KBM-7 (cell line): ENCODE measurements at regions not wholly inside any gene's neighbourhood (a gene's known extent, or its start where the extent isn't known, plus 50 kb on each side); places are given as distances from the start of the nearest gene placed in this dataset.

Experiments used
- DNase-seq: peaks from one replicate; pipeline ENCODE4 v3.0.0-alpha.2; 2015
- in situ Hi-C: fragments of 300-500 bp; cut with MboI; formaldehyde crosslinking; loops from 2 replicates; pipeline ENCODE4 v1.14.3; 2020; ENCODE audit warnings: low sequenced_read_pairs, low pct_unique_long_range_greater_than_20kb, mixed read lengths

- no peak for DNase-seq
- in situ Hi-C loops, result no loop called here
Measured at GRCh38 chr3:31166249-31166885, 271.9 kb upstream of the GADL1 start.

GRCh38 chr3:31167666-31168065 lies 273.2 kb upstream of the GADL1 start:
- in situ Hi-C loops, result no loop called here
- DNase-seq, result no peak

GRCh38 chr3:31170932-31171670 lies 276.6 kb upstream of the GADL1 start:
- in situ Hi-C loops, result no loop called here
- DNase-seq, result no peak

GRCh38 chr3:31172336-31172735 lies 277.9 kb upstream of the GADL1 start:
- in situ Hi-C loops, result no loop called here
- DNase-seq, result no peak

- in situ Hi-C loops, result no loop called here
- DNase-seq, result no peak
Measured at GRCh38 chr3:31173118-31173718, 278.8 kb upstream of the GADL1 start.

GRCh38 chr3:31174079-31174478 lies 279.6 kb upstream of the GADL1 start:
- in situ Hi-C loops, result no loop called here
- no peak for DNase-seq

- in situ Hi-C loops, result no loop called here
- no peak for DNase-seq
Measured at GRCh38 chr3:31176045-31176444, 281.6 kb upstream of the GADL1 start.

GRCh38 chr3:31178467-31178866 lies 284.0 kb upstream of the GADL1 start:
- peak; percentile 35 for DNase-seq
- in situ Hi-C loops, result no loop called here

- in situ Hi-C loops, result no loop called here
- no peak for DNase-seq
Measured at GRCh38 chr3:31179768-31180167, 285.3 kb upstream of the GADL1 start.

GRCh38 chr3:31180274-31180673 lies 285.8 kb upstream of the GADL1 start:
- DNase-seq, result no peak
- in situ Hi-C loops, result no loop called here

- no peak for DNase-seq
- in situ Hi-C loops, result no loop called here
Measured at GRCh38 chr3:31181661-31182060, 287.2 kb upstream of the GADL1 start.

- in situ Hi-C loops, result no loop called here
Measured at GRCh38 chr3:31182661-31183060, 288.2 kb upstream of the GADL1 start.

GRCh38 chr3:31184261-31185061 lies 290.0 kb upstream of the GADL1 start:
- in situ Hi-C loops, result no loop called here
- DNase-seq, result no peak

More at GRCh38 chr3:31182661-31183060, 288.2 kb upstream of the GADL1 start:
- no peak for DNase-seq

GRCh38 chr3:31185062-31185357 lies 290.5 kb upstream of the GADL1 start:
- in situ Hi-C loops, result no loop called here
- no peak for DNase-seq

GRCh38 chr3:31186041-31186440 lies 291.6 kb upstream of the GADL1 start:
- in situ Hi-C loops, result no loop called here
- DNase-seq, result no peak

- no peak for DNase-seq
- in situ Hi-C loops, result no loop called here
Measured at GRCh38 chr3:31187380-31187779, 292.9 kb upstream of the GADL1 start.

- no peak for DNase-seq
- in situ Hi-C loops, result no loop called here
Measured at GRCh38 chr3:31188112-31188511, 293.7 kb upstream of the GADL1 start.

GRCh38 chr3:31189330-31189729 lies 294.9 kb upstream of the GADL1 start:
- in situ Hi-C loops, result no loop called here
- no peak for DNase-seq

GRCh38 chr3:31189971-31190370 lies 295.5 kb upstream of the GADL1 start:
- in situ Hi-C loops, result no loop called here
- no peak for DNase-seq

- in situ Hi-C loops, result no loop called here
Measured at GRCh38 chr3:31191354-31191753, 296.9 kb upstream of the GADL1 start.

More at GRCh38 chr3:31191354-31191753, 296.9 kb upstream of the GADL1 start:
- DNase-seq, result no peak
